ENCODE measurements at regions not wholly inside any gene's neighbourhood (a gene's known extent, or its start where the extent isn't known, plus 50 kb on each side); places are given as distances from the start of the nearest gene placed in this dataset.

DNA sequence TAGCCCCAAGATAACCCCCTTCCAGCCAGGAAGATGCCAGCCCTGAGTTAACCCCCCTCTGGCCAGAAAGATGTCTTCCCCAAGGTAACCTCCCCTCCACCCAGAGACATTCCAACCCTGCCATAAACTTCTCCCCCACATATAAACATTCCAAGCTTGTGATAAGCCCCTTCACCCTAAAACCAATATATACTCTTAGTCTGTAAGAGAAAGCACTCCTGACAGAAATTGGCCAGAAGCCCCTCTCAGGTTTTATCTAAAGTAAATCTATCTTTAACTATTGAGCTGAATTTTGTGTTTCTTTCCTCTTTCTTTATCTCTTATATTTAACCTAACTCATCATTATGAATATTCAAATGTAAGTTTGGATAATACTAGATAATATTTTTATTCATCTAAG lies 1775.8 kb upstream of the MIR17HG start:
- no peak for DNase-seq (ENCODE audit: low spot score)
- Mint-ChIP-seq H3K27me3 (ENCODE audit: unreplicated experiment) (no peaks in the 10 kb centered on the region), H3K36me3 (ENCODE audit: low read depth, unreplicated experiment) (no peaks in the 10 kb centered on the region), H3K9me3 (ENCODE audit: unreplicated experiment) (no peaks in the 10 kb centered on the region), H3K4me1 (ENCODE audit: unreplicated experiment) (no peaks in the 10 kb centered on the region), H3K4me3 (ENCODE audit: unreplicated experiment) (no peak overlapping the region), H3K27ac (ENCODE audit: unreplicated experiment) (no peak overlapping the region)
- TF ChIP-seq, protein P1, sequence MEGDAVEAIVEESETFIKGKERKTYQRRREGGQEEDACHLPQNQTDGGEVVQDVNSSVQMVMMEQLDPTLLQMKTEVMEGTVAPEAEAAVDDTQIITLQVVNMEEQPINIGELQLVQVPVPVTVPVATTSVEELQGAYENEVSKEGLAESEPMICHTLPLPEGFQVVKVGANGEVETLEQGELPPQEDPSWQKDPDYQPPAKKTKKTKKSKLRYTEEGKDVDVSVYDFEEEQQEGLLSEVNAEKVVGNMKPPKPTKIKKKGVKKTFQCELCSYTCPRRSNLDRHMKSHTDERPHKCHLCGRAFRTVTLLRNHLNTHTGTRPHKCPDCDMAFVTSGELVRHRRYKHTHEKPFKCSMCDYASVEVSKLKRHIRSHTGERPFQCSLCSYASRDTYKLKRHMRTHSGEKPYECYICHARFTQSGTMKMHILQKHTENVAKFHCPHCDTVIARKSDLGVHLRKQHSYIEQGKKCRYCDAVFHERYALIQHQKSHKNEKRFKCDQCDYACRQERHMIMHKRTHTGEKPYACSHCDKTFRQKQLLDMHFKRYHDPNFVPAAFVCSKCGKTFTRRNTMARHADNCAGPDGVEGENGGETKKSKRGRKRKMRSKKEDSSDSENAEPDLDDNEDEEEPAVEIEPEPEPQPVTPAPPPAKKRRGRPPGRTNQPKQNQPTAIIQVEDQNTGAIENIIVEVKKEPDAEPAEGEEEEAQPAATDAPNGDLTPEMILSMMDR (IDR thresholded peaks at IDR 0.05; ENCODE audit: unreplicated experiment), result no peak

DNA sequence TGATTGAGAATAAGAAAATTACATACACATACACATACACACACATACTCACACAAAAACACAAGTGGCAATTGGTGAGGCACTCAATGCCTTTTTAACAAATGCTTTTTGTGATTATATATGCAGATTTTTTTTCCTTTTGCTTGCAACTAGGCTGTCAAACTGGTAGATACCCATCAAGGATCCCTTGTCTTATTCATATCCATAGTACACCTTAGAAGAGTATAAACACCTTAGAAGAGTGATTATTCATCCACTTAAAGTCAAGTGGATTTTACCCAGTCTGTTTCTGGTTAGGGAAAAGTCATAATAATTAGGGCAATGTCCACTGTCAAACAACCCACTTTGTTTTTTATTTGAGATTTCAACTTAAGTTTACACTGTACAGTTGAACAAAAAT lies 1773.4 kb upstream of the MIR17HG start:
- no peaks in the 10 kb centered on the region for H3K9me3 Mint-ChIP-seq (ENCODE audit: unreplicated experiment)
- TF ChIP-seq, protein P1 (IDR thresholded peaks at IDR 0.05; ENCODE audit: unreplicated experiment), result no peak
- no peaks in the 10 kb centered on the region for H3K27me3 Mint-ChIP-seq (ENCODE audit: unreplicated experiment)
- H3K4me3 Mint-ChIP-seq (ENCODE audit: unreplicated experiment), result no peak overlapping the region
- H3K27ac Mint-ChIP-seq (ENCODE audit: unreplicated experiment), result no peak overlapping the region
- no peaks in the 10 kb centered on the region for H3K36me3 Mint-ChIP-seq (ENCODE audit: low read depth, unreplicated experiment)
- no peak for DNase-seq (ENCODE audit: low spot score)
- H3K4me1 Mint-ChIP-seq (ENCODE audit: unreplicated experiment), result no peaks in the 10 kb centered on the region

DNA sequence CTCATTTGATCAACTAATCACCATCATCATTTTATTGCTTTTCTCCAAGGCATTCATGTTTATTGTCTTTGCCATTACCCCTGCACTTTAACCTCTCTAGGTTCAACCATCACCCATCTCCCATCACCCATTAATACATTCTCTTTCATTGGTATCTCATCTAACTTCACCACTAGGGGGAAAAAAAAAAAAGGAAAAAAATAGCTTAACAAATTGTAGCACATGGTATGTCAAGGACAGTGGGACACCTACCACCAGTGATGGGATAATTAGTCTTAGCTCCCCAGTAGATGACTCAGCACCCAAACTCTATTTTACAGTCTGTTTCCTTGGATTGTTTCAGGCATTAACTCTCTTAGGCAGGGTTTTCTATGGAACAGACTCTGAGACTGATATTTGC lies 1770.2 kb upstream of the MIR17HG start:
- H3K27ac Mint-ChIP-seq (ENCODE audit: unreplicated experiment), result no peak overlapping the region

DNA sequence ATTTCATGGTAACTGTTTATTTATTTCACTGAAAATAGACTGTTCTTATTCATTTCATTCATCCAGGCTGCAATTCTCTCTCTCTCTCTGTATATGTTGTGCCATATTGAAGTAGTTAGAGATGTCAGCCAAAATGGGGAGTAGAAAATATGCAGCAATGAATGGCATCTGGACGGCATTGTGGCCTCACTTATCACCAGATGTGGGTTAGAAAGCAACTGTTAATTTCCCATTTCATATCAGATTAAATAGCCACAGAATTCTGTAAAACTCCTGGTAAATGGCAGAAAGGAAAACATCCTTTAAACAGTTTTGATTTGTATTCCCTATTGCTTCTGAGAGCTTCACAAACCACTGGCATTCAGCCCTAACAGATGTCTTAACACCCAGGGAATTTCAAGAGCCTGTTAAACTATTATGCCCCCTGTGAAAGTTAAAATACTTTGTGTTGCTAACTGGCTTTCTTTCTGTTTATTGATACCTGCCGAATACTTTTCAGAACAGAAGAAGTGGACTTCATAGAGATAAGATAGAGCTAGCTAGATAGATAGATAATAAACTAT lies 1763.3 kb upstream of the MIR17HG start:
- no peak for DNase-seq (ENCODE audit: low spot score)
- H3K36me3 Mint-ChIP-seq (ENCODE audit: low read depth, unreplicated experiment), result no peaks in the 10 kb centered on the region
- TF ChIP-seq, protein P1 (IDR thresholded peaks at IDR 0.05; ENCODE audit: unreplicated experiment), result no peak
- no peaks in the 10 kb centered on the region for H3K27me3 Mint-ChIP-seq (ENCODE audit: unreplicated experiment)
- H3K4me1 Mint-ChIP-seq (ENCODE audit: unreplicated experiment), result no peaks in the 10 kb centered on the region
- no peaks in the 10 kb centered on the region for H3K9me3 Mint-ChIP-seq (ENCODE audit: unreplicated experiment)
- no peak overlapping the region for H3K27ac Mint-ChIP-seq (ENCODE audit: unreplicated experiment)
- H3K4me3 Mint-ChIP-seq (ENCODE audit: unreplicated experiment), result no peak overlapping the region

More for the DNA sequence above, 1770.2 kb upstream of the MIR17HG start:
- TF ChIP-seq, protein P1 (IDR thresholded peaks at IDR 0.05; ENCODE audit: unreplicated experiment), result peak; percentile 60
- Mint-ChIP-seq H3K27me3 (ENCODE audit: unreplicated experiment) (no peaks in the 10 kb centered on the region), H3K4me3 (ENCODE audit: unreplicated experiment) (no peak overlapping the region), H3K9me3 (ENCODE audit: unreplicated experiment) (no peaks in the 10 kb centered on the region), H3K4me1 (ENCODE audit: unreplicated experiment) (no peaks in the 10 kb centered on the region), H3K36me3 (ENCODE audit: low read depth, unreplicated experiment) (no peaks in the 10 kb centered on the region)
- DNase-seq (ENCODE audit: low spot score), result no peak

DNA sequence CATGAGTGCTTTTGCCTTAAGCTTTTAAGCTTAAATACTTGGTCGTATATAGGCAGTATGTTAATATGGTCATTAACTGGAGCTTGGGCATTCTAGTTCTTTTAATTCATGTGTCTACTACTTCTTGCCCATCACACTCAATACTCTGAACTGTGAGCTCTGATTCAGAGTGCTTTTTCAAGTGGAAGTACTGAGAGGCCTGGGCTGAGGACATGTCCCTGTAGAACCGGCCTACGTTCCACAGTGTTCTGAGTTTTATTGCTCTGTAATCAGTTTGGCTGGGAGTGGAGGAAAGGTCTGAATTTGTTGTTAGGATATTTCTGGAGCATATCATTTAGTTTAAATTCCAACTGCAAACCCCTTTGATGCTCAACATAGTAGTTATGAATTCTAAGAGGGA lies 1744.8 kb upstream of the MIR17HG start:
- H3K36me3 Mint-ChIP-seq (ENCODE audit: low read depth, unreplicated experiment), result no peaks in the 10 kb centered on the region
- TF ChIP-seq, protein P1 (IDR thresholded peaks at IDR 0.05; ENCODE audit: unreplicated experiment), result no peak
- DNase-seq (ENCODE audit: low spot score), result no peak
- H3K4me1 Mint-ChIP-seq (ENCODE audit: unreplicated experiment), result no peaks in the 10 kb centered on the region
- peaks cover 2% of the 10 kb centered on the region for H3K27me3 Mint-ChIP-seq (ENCODE audit: unreplicated experiment)
- H3K9me3 Mint-ChIP-seq (ENCODE audit: unreplicated experiment), result peaks cover 7% of the 10 kb centered on the region
- H3K27ac Mint-ChIP-seq (ENCODE audit: unreplicated experiment), result no peak overlapping the region
- no peak overlapping the region for H3K4me3 Mint-ChIP-seq (ENCODE audit: unreplicated experiment)
